ENCODE measurements at regions not wholly inside any gene's neighbourhood (a gene's known extent, or its start where the extent isn't known, plus 50 kb on each side); places are given as distances from the start of the nearest gene placed in this dataset.
A peak's percentile ranks its signal among the peaks of the same experiment; 100 is the strongest.

DNA sequence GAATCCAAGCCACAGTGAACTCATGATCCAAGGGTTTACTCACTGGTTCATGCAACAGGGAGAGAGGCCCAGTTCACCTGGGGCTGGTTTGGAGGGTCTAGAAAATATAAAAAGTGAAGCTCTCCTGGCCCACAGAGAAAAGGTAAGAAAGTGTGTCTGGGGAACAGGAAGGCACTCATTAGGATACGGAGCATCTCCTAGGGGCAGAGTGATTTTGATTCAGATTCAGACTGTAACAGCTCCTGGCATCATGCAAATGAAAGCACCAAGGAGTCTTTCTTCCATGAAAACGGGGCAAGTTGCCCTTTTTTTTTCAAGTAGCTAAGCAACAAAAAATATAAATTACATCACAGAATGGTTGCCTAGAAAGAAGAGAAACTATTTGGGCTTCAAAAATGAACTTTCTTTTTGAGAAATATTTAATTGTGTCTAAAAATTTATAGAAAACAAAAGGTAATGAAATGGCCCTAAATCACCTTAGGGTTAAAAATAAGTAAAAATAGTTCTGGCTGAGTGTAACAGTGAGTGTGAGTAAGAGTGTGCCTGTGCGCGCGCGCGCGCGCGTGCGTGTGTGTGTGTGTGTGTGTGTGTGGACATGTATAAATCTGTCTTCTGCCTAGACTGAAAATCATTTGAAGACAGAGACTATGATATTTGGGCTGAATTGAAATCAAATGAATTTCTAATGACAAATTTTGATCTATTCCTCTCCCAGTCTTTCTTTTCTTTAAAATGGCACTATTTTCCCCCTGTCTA, 177.8 kb upstream of the ZNF462 start:
- H3K36me3 ChIP-seq = no peaks in the 10 kb centered on the region
- H2AFZ ChIP-seq (replicated peaks) = peak overlapping the region; percentile 62
- H3K4me3 ChIP-seq = no peak overlapping the region
- Mint-ChIP-seq H3K4me3 (no peak overlapping the region), H3K9me3 (no peaks in the 10 kb centered on the region), H3K27me3 (ENCODE audit: insufficient read depth, low read depth) (peaks cover 3% of the 10 kb centered on the region), H3K4me1 (no peaks in the 10 kb centered on the region), H3K36me3 (no peaks in the 10 kb centered on the region), H3K27ac (no peak overlapping the region)
- H3K9ac ChIP-seq = no peak overlapping the region
- no peak for DNase-seq (ENCODE audit: low spot score)
- H3K9me3 ChIP-seq (ENCODE audit: low read depth) = no peaks in the 10 kb centered on the region
- H3K27me3 ChIP-seq = no peaks in the 10 kb centered on the region
- H3K27ac ChIP-seq = no peak overlapping the region
- H3K4me1 ChIP-seq = no peaks in the 10 kb centered on the region
- TF ChIP-seq EZH2 (IDR thresholded peaks at IDR 0.05) = no peak
- TF ChIP-seq, protein P1, sequence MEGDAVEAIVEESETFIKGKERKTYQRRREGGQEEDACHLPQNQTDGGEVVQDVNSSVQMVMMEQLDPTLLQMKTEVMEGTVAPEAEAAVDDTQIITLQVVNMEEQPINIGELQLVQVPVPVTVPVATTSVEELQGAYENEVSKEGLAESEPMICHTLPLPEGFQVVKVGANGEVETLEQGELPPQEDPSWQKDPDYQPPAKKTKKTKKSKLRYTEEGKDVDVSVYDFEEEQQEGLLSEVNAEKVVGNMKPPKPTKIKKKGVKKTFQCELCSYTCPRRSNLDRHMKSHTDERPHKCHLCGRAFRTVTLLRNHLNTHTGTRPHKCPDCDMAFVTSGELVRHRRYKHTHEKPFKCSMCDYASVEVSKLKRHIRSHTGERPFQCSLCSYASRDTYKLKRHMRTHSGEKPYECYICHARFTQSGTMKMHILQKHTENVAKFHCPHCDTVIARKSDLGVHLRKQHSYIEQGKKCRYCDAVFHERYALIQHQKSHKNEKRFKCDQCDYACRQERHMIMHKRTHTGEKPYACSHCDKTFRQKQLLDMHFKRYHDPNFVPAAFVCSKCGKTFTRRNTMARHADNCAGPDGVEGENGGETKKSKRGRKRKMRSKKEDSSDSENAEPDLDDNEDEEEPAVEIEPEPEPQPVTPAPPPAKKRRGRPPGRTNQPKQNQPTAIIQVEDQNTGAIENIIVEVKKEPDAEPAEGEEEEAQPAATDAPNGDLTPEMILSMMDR (IDR thresholded peaks at IDR 0.05) = no peak
- TF ChIP-seq EZH2phosphoT487 (IDR thresholded peaks at IDR 0.05) = no peak
- no peaks in the 10 kb centered on the region for H4K20me1 ChIP-seq (ENCODE audit: low read depth)
- no peaks in the 10 kb centered on the region for H3F3A ChIP-seq (ENCODE audit: low read depth)
- no peaks in the 10 kb centered on the region for H3K79me2 ChIP-seq (ENCODE audit: low read depth)
- H3K4me2 ChIP-seq = no peak overlapping the region

DNA sequence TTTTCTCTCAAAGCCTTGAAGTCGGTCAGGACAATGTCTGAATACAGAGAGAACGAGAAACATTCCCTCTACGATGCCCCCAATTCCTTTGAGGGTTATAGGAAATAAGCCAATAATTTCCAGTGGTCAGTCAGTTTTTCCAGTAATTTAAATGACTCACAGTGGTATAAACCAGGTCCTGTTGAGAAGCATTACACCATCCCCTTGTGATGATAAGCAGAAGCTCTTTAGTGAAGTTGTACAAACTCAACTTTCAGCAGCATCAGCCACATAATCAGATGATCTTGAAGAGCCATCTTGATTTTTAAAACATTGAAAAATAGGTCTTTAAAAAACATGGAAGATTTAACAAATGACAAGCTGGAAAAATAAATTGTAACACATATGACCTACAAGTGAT, 173.9 kb upstream of the ZNF462 start:
- no peak for TF ChIP-seq EZH2 (IDR thresholded peaks at IDR 0.05)
- TF ChIP-seq EZH2phosphoT487 (IDR thresholded peaks at IDR 0.05) = no peak
- no peak overlapping the region for H3K27ac ChIP-seq
- H3K4me1 ChIP-seq = no peaks in the 10 kb centered on the region
- Mint-ChIP-seq H3K36me3 (no peaks in the 10 kb centered on the region), H3K27me3 (ENCODE audit: insufficient read depth, low read depth) (no peaks in the 10 kb centered on the region), H3K9me3 (no peaks in the 10 kb centered on the region), H3K4me1 (no peaks in the 10 kb centered on the region), H3K4me3 (no peak overlapping the region), H3K27ac (no peak overlapping the region)
- H3K79me2 ChIP-seq (ENCODE audit: low read depth) = no peaks in the 10 kb centered on the region
- no peaks in the 10 kb centered on the region for H3K9me3 ChIP-seq (ENCODE audit: low read depth)
- no peak for DNase-seq (ENCODE audit: low spot score)
- no peak overlapping the region for H2AFZ ChIP-seq (replicated peaks)
- no peak overlapping the region for H3K4me3 ChIP-seq
- no peak overlapping the region for H3K9ac ChIP-seq
- H3K36me3 ChIP-seq = no peaks in the 10 kb centered on the region
- no peaks in the 10 kb centered on the region for H3K27me3 ChIP-seq
- H4K20me1 ChIP-seq (ENCODE audit: low read depth) = no peaks in the 10 kb centered on the region
- no peaks in the 10 kb centered on the region for H3F3A ChIP-seq (ENCODE audit: low read depth)
- H3K4me2 ChIP-seq = no peak overlapping the region

DNA sequence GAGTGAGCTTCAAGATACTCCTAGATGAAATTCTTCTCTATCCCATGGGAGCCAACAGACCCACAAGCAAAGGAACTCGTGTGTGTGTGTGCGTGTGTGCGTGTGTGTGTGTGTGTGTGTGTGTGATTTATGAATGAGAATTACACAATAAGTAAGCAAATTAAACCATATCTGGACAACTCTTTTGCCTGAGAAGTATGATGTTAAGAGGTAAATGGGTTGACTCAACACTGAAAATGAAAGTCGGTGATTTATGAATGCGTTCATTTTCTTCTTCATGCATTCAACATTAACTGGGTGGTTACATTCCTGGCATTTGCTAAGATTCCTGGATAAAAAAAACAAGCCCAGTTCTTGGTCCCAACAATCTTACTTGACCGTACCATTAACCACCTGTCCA, 171.3 kb upstream of the ZNF462 start:
- Histone ChIP-seq H4K20me1 (ENCODE audit: low read depth) (no peaks in the 10 kb centered on the region), H3K9me3 (ENCODE audit: low read depth) (no peaks in the 10 kb centered on the region), H3K36me3 (no peaks in the 10 kb centered on the region), H3K79me2 (ENCODE audit: low read depth) (no peaks in the 10 kb centered on the region), H3K4me2 (no peak overlapping the region), H3K4me1 (no peaks in the 10 kb centered on the region), H3K27ac (no peak overlapping the region), H3K4me3 (no peak overlapping the region), H3F3A (ENCODE audit: low read depth) (no peaks in the 10 kb centered on the region), H3K27me3 (no peaks in the 10 kb centered on the region), H2AFZ (replicated peaks) (no peak overlapping the region), H3K9ac (no peak overlapping the region)
- no peaks in the 10 kb centered on the region for H3K9me3 Mint-ChIP-seq
- no peak overlapping the region for H3K4me3 Mint-ChIP-seq
- DNase-seq (ENCODE audit: low spot score) = no peak
- no peaks in the 10 kb centered on the region for H3K27me3 Mint-ChIP-seq (ENCODE audit: insufficient read depth, low read depth)
- TF ChIP-seq EZH2 (IDR thresholded peaks at IDR 0.05) (no peak), EZH2phosphoT487 (IDR thresholded peaks at IDR 0.05) (no peak)
- TF ChIP-seq, protein P1 (IDR thresholded peaks at IDR 0.05) = no peak
- no peaks in the 10 kb centered on the region for H3K4me1 Mint-ChIP-seq
- no peak overlapping the region for H3K27ac Mint-ChIP-seq
- H3K36me3 Mint-ChIP-seq = no peaks in the 10 kb centered on the region

DNA sequence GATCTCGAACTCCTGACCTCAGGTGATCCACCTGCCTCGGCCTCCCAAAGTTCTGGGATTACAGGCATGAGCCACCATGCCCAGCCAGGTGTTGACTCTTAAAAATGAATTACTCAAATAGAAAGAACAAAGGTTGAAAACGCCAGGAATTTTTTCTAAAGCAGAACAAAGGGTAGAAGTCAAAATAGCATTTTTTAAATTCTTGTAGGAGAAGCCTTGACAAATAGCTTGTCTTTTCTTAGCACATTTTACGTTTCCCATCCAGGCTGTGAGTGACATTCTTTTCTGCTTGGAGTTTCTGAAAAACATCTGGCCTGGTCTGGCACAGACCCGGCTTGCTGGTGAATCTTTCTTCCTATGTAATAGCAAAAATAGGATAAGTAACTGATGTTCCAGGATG, 169.4 kb upstream of the ZNF462 start:
- H3K27me3 ChIP-seq = no peaks in the 10 kb centered on the region
- TF ChIP-seq, protein P1 (IDR thresholded peaks at IDR 0.05) = no peak
- TF ChIP-seq EZH2 (IDR thresholded peaks at IDR 0.05) (no peak), EZH2phosphoT487 (IDR thresholded peaks at IDR 0.05) (no peak)
- H3K4me1 ChIP-seq = no peaks in the 10 kb centered on the region
- no peaks in the 10 kb centered on the region for H3K36me3 ChIP-seq
- Mint-ChIP-seq H3K4me1 (peaks cover 3% of the 10 kb centered on the region), H3K27me3 (ENCODE audit: insufficient read depth, low read depth) (no peaks in the 10 kb centered on the region), H3K27ac (no peak overlapping the region), H3K4me3 (no peak overlapping the region), H3K36me3 (no peaks in the 10 kb centered on the region), H3K9me3 (no peaks in the 10 kb centered on the region)
- H3K79me2 ChIP-seq (ENCODE audit: low read depth) = no peaks in the 10 kb centered on the region
- H3K9ac ChIP-seq = no peak overlapping the region
- H3K9me3 ChIP-seq (ENCODE audit: low read depth) = no peaks in the 10 kb centered on the region
- no peak overlapping the region for H2AFZ ChIP-seq (replicated peaks)
- H3K4me3 ChIP-seq = no peak overlapping the region
- H3F3A ChIP-seq (ENCODE audit: low read depth) = no peaks in the 10 kb centered on the region
- no peak overlapping the region for H3K27ac ChIP-seq
- H3K4me2 ChIP-seq = no peak overlapping the region
- H4K20me1 ChIP-seq (ENCODE audit: low read depth) = no peaks in the 10 kb centered on the region
- DNase-seq (ENCODE audit: low spot score) = no peak

Data from neural progenitor cell (in vitro differentiated cells).